Karpas-422 (cell line): ENCODE measurements at regions not wholly inside any gene's neighbourhood (a gene's known extent, or its start where the extent isn't known, plus 50 kb on each side); places are given as distances from the start of the nearest gene placed in this dataset.

Source experiments
- DNase-seq: peaks from one replicate; pipeline ENCODE4 v3.0.0-alpha.2; 2015
- H2AFZ ChIP-seq: fragments of 200-600 bp; sonication (generic); 2 replicates; pipeline ENCODE4 v1.6.1; 2014; ENCODE audit warnings: antibody characterized with exemption, low read length, mixed read lengths
- H3K27ac ChIP-seq: fragments of 200-600 bp; sonication (generic); 2 replicates; pipeline ENCODE4 v1.5.1; 2014; ENCODE audit warnings: mild to moderate bottlenecking, low read length, moderate library complexity
- H3K27me3 ChIP-seq: fragments of 200-600 bp; sonication (generic); 2 replicates; pipeline ENCODE4 v1.6.1; 2014; ENCODE audit warnings: low read length, mixed read lengths
- H3K36me3 ChIP-seq: fragments of 200-600 bp; sonication (generic); 2 replicates; pipeline ENCODE4 v1.6.1; 2014; ENCODE audit warnings: low read length, mixed read lengths; ENCODE audit not compliant: insufficient read depth
- H3K4me1 ChIP-seq: fragments of 200-600 bp; sonication (generic); 2 replicates; pipeline ENCODE4 v1.6.1; 2014; ENCODE audit warnings: mild to moderate bottlenecking, low read length, mixed read lengths
- H3K4me2 ChIP-seq: fragments of 200-600 bp; sonication (generic); 2 replicates; pipeline ENCODE4 v1.6.1; 2014; ENCODE audit warnings: low read length, low read depth, mild to moderate bottlenecking; ENCODE audit not compliant: poor library complexity, severe bottlenecking
- H3K4me3 ChIP-seq: fragments of 200-600 bp; sonication (generic); 2 replicates; pipeline ENCODE4 v1.5.1; 2014; ENCODE audit warnings: mild to moderate bottlenecking, antibody characterized with exemption, low read length, mixed read lengths
- H3K79me2 ChIP-seq: fragments of 200-600 bp; sonication (generic); 2 replicates; pipeline ENCODE4 v1.6.1; 2014; ENCODE audit warnings: mild to moderate bottlenecking, low read length, mixed read lengths
- H3K9ac ChIP-seq: fragments of 200-600 bp; sonication (generic); 2 replicates; pipeline ENCODE4 v1.6.0; 2014; ENCODE audit warnings: low read length
- H3K9me2 ChIP-seq: fragments of 200-600 bp; sonication (generic), shearing (Covaris generic); replicated peaks from 2 replicates; pipeline ENCODE4 v1.6.0; 2014; ENCODE audit warnings: mild to moderate bottlenecking, low read length, moderate library complexity; ENCODE audit not compliant: insufficient read depth
- H3K9me3 ChIP-seq: fragments of 300-700, 200-600 bp; sonication (generic); 2 replicates; pipeline ENCODE4 v1.6.1; 2014; ENCODE audit warnings: low read length, mixed read lengths
- H4K20me1 ChIP-seq: fragments of 200-600 bp; sonication (generic); 2 replicates; pipeline ENCODE4 v1.6.1; 2014; ENCODE audit warnings: mild to moderate bottlenecking, antibody characterized with exemption, low read length, low read depth; ENCODE audit not compliant: insufficient read depth

DNA sequence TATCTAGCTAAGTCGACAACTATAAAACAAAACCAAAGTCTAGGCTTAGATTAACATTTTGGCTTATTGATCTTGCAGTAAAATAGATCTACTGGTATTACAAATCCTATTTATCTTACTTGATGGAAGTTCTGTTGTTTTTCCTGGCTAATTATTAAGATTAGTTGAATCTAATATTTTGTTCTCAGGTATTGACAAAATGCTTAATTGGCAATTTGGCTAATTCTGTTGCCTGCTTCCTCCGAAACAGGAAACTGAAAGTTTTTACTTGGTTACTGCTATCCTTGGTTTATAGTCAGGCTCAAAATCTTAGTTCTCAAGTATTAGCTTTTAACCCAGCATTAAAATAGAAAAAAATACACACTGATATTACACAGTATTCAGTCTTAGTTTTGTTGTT lies 820.5 kb downstream of the NR2F1-AS1 start:
- H3K9me3 ChIP-seq: peaks cover 6% of the 10 kb centered on the region
- no peak overlapping the region for H2AFZ ChIP-seq
- no peak overlapping the region for H3K4me3 ChIP-seq
- no peaks in the 10 kb centered on the region for H3K4me1 ChIP-seq
- H3K4me2 ChIP-seq: no peak overlapping the region
- no peaks in the 10 kb centered on the region; the same call in 1 of the 2 replicates for H3K9me2 ChIP-seq
- H4K20me1 ChIP-seq: no peaks in the 10 kb centered on the region
- no peak overlapping the region for H3K27ac ChIP-seq
- no peaks in the 10 kb centered on the region for H3K79me2 ChIP-seq
- H3K27me3 ChIP-seq: no peaks in the 10 kb centered on the region
- H3K36me3 ChIP-seq: no peaks in the 10 kb centered on the region; the same call in 1 of the 2 replicates
- no peak overlapping the region for H3K9ac ChIP-seq
- no peak for DNase-seq

DNA sequence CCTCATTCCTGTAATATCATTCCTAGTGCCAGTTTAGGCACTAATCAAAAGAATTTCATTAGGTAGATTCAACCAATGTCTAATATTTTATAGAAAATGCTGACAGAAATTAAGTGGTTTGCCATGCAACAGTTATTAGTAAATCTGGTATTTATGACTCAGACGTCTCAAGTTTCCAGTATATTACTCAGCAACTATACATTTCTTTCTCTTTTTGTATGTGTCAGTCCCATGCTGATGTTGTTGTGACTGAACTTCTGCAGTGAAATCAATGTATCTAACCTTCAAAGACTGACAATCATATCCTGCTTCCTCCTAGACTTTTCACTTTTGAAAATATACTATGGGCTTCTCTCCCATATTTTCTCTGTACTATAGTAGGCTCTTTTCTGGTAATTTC lies 822.5 kb downstream of the NR2F1-AS1 start:
- Histone ChIP-seq H3K79me2 (no peaks in the 10 kb centered on the region), H3K4me2 (no peak overlapping the region), H4K20me1 (no peaks in the 10 kb centered on the region), H3K4me1 (no peaks in the 10 kb centered on the region), H3K4me3 (no peak overlapping the region), H3K9ac (no peak overlapping the region), H3K27me3 (no peaks in the 10 kb centered on the region), H3K27ac (no peak overlapping the region), H3K9me2 (no peaks in the 10 kb centered on the region; the same call in 1 of the 2 replicates), H2AFZ (no peak overlapping the region), H3K9me3 (peaks cover 11% of the 10 kb centered on the region), H3K36me3 (no peaks in the 10 kb centered on the region; the same call in 1 of the 2 replicates)
- DNase-seq: no peak

DNA sequence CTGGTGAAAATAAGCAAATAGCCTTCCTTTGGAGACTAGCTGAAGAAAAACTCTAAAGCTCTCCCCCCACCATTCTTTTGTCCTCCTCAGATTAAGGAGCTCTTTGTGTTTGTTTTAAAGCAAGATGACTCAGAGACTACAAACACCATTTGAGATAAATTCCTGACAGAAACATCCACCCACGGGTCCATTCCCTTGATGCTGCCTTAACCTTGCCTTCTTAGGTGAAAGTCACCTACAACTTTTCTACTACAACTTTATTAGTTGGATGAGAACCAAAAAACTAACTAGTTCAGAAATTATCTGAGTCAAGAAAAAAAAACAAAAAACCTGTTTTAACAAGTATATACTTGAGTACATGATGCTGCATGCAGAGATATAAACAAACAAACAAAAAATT lies 831.1 kb downstream of the NR2F1-AS1 start:
- Histone ChIP-seq H3K4me3 (no peak overlapping the region), H3K9me2 (no peaks in the 10 kb centered on the region), H3K27me3 (no peaks in the 10 kb centered on the region), H3K9ac (no peak overlapping the region), H3K27ac (no peak overlapping the region), H3K79me2 (no peaks in the 10 kb centered on the region), H2AFZ (no peak overlapping the region), H3K4me2 (no peak overlapping the region), H3K36me3 (no peaks in the 10 kb centered on the region), H3K4me1 (no peaks in the 10 kb centered on the region), H3K9me3 (peaks cover 19% of the 10 kb centered on the region), H4K20me1 (no peaks in the 10 kb centered on the region)
- DNase-seq: no peak

DNA sequence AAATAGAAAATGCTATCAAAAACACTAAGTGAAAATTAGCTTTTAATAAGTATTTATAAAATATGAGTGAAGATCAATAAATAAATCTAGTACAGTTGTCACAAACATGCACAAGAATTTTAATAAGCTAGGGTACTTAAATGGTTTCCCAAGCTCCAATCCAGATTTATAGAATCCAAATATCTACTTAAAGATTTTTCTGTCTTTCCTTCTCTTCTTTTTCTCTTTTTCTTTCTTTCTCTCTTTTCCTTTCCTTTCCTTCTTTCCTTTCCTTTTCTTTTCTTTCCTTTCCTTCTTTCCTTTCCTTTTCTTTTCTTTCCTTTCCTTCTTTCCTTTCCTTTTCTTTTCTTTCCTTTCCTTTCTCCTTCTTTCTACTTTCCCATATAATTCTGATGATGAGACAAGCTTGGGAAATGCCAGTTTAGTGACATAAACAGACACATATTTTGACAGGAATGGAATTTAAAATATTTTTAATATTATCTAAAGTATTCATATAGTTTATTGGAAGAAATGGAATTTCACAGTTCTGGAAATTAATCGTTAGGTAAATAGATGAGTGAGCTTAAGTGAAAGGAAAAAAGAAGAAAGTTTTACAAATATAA lies 832.8 kb downstream of the NR2F1-AS1 start:
- Histone ChIP-seq H3K4me2 (no peak overlapping the region), H3K9ac (no peak overlapping the region), H3K4me3 (no peak overlapping the region), H3K79me2 (no peaks in the 10 kb centered on the region), H3K36me3 (no peaks in the 10 kb centered on the region), H3K4me1 (no peaks in the 10 kb centered on the region), H3K27me3 (no peaks in the 10 kb centered on the region), H4K20me1 (no peaks in the 10 kb centered on the region), H3K9me3 (peaks cover 20% of the 10 kb centered on the region), H3K9me2 (no peaks in the 10 kb centered on the region), H2AFZ (no peak overlapping the region), H3K27ac (no peak overlapping the region)
- DNase-seq: no peak

DNA sequence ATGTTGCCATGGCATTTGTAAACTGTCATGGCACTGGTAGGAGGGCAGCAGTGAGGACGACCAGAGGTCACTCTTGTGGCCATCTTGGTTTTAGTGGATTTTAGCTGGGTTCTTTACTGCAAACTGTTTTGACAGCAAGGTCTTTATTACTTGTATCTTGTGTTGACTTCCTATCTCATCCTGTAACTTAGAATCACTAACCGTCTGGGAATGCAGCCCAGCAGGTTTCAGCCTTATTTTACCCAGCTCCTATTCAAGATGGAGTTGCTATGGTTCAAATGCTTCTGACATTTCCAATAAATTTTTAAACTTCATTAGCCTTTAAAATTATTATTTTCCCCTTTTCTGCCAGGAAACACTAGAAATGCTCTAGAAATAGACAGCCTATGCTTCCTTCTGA lies 839.1 kb downstream of the NR2F1-AS1 start:
- H3K9me3 ChIP-seq: peaks cover 15% of the 10 kb centered on the region
- no peak overlapping the region for H3K9ac ChIP-seq
- no peak overlapping the region for H3K4me2 ChIP-seq
- H3K27me3 ChIP-seq: no peaks in the 10 kb centered on the region
- H3K9me2 ChIP-seq: no peaks in the 10 kb centered on the region
- no peaks in the 10 kb centered on the region for H3K79me2 ChIP-seq
- no peak for DNase-seq
- no peaks in the 10 kb centered on the region for H4K20me1 ChIP-seq
- H3K36me3 ChIP-seq: no peaks in the 10 kb centered on the region
- H2AFZ ChIP-seq: no peak overlapping the region
- H3K27ac ChIP-seq: no peak overlapping the region
- no peaks in the 10 kb centered on the region for H3K4me1 ChIP-seq
- no peak overlapping the region for H3K4me3 ChIP-seq

DNA sequence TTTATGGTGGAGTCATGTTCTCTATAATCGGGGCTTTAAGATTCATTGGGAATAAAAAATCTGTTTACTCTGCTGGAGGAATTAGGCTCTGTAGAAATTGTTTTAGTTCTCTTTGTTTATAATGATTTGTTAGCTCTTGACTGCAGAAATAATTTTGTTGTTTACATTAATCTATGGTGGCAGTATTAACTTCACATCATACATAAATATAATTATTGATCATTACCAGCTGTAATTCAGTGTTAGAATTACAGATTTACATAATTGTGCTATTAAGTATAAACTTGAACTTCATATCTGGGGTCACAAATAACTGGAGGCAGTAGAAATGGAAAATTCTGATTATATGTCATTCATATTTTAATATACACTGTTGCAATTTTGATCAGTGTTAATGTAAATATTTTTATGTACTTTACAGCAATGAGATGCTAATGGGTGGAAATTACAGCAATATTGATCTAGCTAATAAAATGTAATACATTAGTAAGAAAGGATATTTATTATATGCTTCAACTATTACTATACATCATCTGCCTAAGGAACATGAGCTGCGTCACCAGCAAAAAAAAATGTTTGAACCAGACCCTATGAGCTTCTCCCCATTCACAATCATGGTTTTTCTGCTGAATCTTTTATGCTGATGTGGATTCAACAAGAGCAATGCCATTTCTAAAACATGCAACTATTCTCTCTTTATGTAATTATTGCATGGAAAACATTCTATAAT lies 846.6 kb downstream of the NR2F1-AS1 start:
- no peak overlapping the region for H3K4me3 ChIP-seq
- no peaks in the 10 kb centered on the region for H4K20me1 ChIP-seq
- H3K9me3 ChIP-seq: peaks cover 16% of the 10 kb centered on the region
- no peak overlapping the region for H3K4me2 ChIP-seq
- H3K27ac ChIP-seq: no peak overlapping the region
- no peaks in the 10 kb centered on the region for H3K9me2 ChIP-seq
- H3K36me3 ChIP-seq: no peaks in the 10 kb centered on the region
- H2AFZ ChIP-seq: no peak overlapping the region
- DNase-seq: no peak
- no peaks in the 10 kb centered on the region for H3K27me3 ChIP-seq
- H3K9ac ChIP-seq: no peak overlapping the region
- H3K4me1 ChIP-seq: no peaks in the 10 kb centered on the region
- H3K79me2 ChIP-seq: no peaks in the 10 kb centered on the region

DNA sequence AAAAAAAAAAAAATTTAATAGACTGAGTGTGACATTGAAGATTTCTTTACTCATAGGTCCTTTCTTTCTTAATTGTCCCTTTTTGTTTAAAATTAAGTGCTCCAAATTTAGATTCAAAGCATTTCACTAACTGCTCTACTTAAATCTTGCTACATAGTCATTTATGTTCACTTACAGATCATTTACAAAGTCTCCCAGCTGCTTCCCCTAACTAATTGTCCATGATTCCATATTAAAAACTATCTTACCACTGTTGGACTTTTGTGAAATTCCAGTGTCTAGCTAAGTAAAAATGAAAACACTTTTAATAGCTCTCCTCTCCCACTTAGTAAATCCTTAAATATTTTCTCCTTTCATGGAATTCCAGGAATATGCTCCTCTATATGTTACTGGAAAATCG lies 850.5 kb downstream of the NR2F1-AS1 start:
- Histone ChIP-seq H3K9me2 (no peaks in the 10 kb centered on the region), H3K36me3 (no peaks in the 10 kb centered on the region), H3K4me2 (no peak overlapping the region), H3K79me2 (no peaks in the 10 kb centered on the region), H3K9me3 (peaks cover 16% of the 10 kb centered on the region), H3K27ac (no peak overlapping the region), H3K4me3 (no peak overlapping the region), H3K9ac (no peak overlapping the region), H2AFZ (no peak overlapping the region), H4K20me1 (no peaks in the 10 kb centered on the region), H3K4me1 (no peaks in the 10 kb centered on the region), H3K27me3 (no peaks in the 10 kb centered on the region)
- no peak for DNase-seq

DNA sequence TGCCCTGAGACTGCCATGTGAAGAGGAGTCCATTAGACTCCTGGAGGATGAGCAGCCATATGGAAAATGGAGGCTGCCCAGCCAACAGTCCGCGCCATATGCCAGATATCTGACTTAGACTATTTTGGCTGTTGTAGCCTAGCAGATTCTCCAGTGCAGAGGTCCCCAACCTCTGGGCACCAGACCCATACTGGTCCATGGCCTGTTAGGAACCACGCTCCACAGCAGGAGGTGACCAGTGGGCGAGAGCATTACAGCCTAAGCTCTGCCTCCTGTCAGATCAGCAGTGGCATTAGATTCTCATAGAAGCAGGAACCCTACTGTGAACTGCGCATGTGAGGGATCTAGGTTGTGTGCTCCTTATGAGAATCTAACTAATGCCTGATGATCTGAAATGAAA lies 851.9 kb downstream of the NR2F1-AS1 start:
- H3K4me3 ChIP-seq: no peak overlapping the region
- H3K36me3 ChIP-seq: no peaks in the 10 kb centered on the region
- H4K20me1 ChIP-seq: no peaks in the 10 kb centered on the region
- H3K9me3 ChIP-seq: peaks cover 11% of the 10 kb centered on the region
- H3K27me3 ChIP-seq: no peaks in the 10 kb centered on the region
- H3K27ac ChIP-seq: no peak overlapping the region
- DNase-seq: no peak
- H3K9ac ChIP-seq: no peak overlapping the region
- no peaks in the 10 kb centered on the region for H3K9me2 ChIP-seq
- no peaks in the 10 kb centered on the region for H3K79me2 ChIP-seq
- H2AFZ ChIP-seq: no peak overlapping the region
- no peaks in the 10 kb centered on the region for H3K4me1 ChIP-seq
- H3K4me2 ChIP-seq: no peak overlapping the region
